ENCODE measurements at regions not wholly inside any gene's neighbourhood (a gene's known extent, or its start where the extent isn't known, plus 50 kb on each side); places are given as distances from the start of the nearest gene placed in this dataset.

DNA sequence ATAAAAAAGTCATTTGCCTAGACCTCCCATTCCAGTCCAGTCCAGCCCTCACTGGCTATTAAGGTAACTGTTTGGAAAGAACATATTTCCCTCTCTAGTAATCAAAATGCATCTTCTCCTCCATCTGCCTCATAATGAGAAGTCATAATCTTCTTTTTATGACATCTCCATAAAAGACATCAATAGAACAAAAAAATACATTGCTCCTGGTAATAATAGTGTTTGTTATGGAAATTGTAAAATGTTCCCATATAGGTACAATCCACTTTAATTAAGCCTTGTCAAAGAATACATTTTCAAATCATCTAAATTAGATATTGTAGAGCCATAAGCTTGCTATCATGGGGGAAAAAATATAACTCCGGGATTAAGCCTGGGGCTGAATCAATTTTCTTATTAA is 461.6 kb downstream of the LRATD1 start:
- no peak for TF ChIP-seq POLR2A (IDR thresholded peaks at IDR 0.05)
- TF ChIP-seq, protein P1, sequence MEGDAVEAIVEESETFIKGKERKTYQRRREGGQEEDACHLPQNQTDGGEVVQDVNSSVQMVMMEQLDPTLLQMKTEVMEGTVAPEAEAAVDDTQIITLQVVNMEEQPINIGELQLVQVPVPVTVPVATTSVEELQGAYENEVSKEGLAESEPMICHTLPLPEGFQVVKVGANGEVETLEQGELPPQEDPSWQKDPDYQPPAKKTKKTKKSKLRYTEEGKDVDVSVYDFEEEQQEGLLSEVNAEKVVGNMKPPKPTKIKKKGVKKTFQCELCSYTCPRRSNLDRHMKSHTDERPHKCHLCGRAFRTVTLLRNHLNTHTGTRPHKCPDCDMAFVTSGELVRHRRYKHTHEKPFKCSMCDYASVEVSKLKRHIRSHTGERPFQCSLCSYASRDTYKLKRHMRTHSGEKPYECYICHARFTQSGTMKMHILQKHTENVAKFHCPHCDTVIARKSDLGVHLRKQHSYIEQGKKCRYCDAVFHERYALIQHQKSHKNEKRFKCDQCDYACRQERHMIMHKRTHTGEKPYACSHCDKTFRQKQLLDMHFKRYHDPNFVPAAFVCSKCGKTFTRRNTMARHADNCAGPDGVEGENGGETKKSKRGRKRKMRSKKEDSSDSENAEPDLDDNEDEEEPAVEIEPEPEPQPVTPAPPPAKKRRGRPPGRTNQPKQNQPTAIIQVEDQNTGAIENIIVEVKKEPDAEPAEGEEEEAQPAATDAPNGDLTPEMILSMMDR (IDR thresholded peaks at IDR 0.05) = no peak
